OCI-M1 (cell line): ENCODE measurements at regions not wholly inside any gene's neighbourhood (a gene's known extent, or its start where the extent isn't known, plus 50 kb on each side); places are given as distances from the start of the nearest gene placed in this dataset.
"Not testable (repeated sequence)": the region's sequence is repeated elsewhere in the genome, so short reads cannot be mapped to it uniquely, and the experiment has no call there.

Experiments
- DNase-seq: peaks from one replicate; lab custom pipeline; 2025; lab: John Stamatoyannopoulos, UW

DNA sequence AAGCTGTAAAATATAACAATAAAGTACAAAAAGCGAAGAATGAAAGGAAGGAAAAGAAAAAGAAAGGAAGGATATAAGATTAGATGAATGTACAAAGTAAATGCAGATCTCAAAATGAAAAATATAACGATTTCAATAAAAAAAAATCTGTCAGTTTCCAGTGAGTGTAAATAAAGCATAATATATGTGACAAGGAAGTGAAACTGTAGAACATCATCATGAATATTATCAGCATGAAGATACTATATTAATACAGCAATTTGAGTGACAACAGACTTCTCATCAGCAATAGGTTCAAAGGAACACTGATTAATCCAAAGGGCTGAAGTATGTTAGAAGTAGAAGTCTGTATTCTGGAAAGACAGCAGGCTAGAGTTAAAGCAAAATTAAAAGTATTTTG, 659.5 kb upstream of the MBL2 start:
- no peak for DNase-seq

- no peak for DNase-seq
Observed at GRCh38 chr10:53430974-53431373, 658.4 kb upstream of the MBL2 start.

DNA sequence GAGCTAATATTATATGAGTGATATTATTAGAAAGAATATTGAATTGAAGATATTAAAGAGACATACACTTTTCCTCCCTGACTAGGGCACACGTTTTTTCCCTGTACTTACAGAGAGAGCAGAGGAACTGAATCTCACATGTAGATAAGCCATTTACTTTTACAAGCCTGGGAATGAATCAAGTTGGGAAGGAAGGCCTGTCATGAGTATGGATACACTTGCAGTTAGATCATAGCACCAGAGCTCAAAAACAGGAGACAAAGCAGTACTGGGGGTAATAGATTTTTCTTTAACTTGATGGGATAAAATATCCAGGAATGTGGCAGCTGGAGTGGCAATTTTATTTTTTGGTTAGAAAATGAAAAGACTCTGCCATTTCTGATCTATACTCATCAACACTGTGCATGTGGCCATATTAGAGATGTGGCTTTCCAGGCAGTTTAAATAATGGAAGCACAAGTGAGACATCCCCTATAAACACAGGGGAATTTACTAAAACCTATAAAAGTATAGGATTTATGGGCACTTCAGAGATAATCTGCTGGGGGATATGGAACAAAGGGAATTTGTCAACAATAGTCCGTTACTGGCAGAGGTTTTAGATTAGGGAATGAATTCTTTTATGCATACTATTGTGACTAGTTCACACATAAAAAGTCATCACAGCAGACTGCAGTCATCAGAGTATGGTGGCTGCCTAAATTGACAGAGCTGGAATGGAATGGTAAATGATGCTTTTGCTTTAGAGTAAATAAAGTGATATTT, 657.7 kb upstream of the MBL2 start:
- DNase-seq, result no peak

GRCh38 chr10:53422223-53422888, 649.8 kb upstream of the MBL2 start:
- no peak for DNase-seq

DNA sequence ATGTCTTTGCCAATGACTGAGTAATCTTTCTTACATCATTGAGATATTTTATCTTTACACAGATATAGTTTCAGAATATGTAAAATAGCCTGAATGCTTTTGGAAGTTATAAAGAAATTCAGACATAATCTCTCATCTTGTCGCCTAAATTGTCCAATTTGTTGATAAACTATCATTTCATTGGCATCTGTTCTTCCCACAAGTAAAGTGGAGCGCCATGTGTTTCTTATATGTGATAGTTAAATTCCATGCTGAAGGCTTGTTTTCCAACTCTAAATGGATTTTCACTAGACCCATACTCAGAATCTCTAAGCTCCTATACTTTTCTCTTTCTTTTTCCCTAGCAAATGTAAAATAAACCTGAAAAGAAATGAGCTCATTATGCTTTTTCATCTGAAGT, 640.1 kb upstream of the MBL2 start:
- DNase-seq, result no peak

DNA sequence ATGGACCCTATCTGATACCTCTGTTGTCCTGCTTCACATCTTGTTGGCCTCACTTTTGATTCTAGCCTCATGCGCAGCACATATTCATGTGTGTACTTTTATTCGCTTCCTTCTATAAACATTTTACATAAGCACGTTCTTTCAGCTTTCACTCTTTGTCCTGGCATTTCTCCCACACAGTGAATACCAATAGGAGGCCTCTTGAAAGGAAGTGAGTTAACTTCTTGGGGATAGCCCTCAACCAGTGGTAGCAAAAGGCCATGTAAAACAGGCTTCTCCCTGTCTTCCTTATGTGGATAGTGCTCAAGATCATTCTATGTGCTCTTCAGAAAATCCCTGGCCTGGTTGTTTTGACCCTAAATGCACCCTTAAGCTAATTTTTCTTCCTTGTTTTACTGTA, 633.9 kb upstream of the MBL2 start:
- DNase-seq, result no peak

DNA sequence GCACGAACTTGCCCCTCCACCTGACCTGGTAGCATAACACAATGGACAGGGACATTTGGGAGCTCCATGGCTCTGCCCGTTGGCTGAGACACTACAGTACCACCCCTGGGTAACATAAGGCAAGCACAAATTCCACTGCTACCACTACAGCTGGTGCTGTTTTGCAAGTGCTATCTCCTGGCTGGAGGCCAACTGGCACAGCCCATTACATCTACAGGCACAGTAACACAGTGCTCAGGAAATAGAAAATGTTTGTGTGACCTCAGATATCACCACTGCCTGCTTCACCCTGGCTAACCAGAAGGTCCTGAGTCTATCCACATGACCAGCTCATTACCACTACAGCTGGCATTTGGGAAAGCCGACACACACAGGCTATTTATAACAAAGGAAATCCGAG, 631.1 kb upstream of the MBL2 start:
- DNase-seq, result peak; percentile 42

DNA sequence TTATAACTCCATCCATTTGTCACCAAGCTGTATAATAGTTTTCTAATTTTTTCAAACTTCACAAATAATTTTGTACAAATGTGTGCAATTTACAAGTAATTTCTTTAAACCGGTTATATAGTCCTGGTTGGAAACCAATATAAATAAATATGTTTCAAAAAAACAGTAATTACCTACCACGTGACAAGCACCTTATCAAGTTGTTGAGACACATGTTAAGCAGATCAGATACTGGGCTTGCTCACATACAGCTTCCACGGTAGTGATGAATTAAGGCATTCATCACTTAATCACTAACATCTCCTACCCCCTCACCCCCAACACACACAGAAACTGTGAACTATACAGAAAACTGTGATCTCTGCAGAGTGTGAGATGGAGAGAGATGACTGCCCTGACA, 630.0 kb upstream of the MBL2 start:
- DNase-seq, result no peak

DNA sequence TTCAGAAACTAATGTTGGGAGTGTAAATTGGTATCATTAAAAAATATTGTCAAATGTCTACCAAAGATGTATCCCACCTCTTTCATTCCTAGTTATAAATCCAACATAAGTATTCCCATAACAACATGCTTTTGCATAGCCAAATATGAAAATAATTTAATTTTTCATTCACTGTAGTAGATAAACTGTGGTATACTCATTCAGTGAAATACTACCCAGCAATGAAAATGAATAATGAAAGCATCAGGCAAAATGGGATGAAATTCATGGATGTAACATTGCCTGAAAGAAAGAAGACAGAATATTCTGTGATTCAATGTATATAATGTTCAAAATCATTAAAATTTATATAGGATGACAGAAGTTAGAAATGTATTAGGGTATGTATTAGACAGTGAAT, 629.0 kb upstream of the MBL2 start:
- DNase-seq, result no peak

GRCh38 chr10:53396876-53397275, 624.3 kb upstream of the MBL2 start:
- no peak for DNase-seq

DNA sequence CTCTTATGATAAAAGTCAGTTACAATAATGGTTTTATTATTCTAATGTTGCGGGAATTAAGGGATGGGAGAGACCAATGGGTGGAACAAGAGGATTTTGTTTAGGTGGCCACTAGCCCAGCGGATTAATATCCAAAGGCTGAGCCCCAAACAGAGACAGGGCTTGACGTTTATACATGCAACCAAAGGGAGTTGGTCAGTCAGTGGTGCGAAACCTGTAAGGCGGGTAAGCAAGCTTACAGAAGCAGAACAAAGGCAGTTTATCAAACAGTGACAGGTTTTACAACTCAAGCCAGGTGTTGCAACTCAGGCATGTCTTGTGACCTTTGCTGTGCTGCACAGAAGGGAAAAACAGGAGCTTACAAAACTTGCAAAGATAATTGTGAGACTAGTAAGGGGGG, 622.9 kb upstream of the MBL2 start:
- no peak for DNase-seq

- DNase-seq, result no peak
Observed at GRCh38 chr10:53387562-53387961, 615.0 kb upstream of the MBL2 start.

DNA sequence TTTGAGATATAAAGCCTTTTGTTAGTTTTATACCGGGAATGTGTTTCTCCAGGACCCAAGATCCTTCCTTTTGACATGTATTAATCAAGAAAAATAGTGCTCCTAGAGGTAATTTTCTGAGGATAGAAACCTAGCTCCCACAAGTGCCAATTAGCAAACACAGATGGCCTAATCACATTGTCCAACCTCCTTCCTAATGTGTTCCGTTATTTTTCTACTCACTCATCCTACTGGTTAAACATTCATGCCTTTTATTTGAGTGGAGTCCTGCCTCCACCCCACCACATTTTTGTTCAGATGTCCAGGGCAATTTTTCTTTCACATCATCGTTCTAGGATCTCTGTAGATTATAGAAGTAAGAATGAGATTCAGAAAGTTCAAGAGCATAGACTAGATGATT, 610.0 kb upstream of the MBL2 start:
- DNase-seq, result no peak

- no peak for DNase-seq
Observed at GRCh38 chr10:53379956-53380355, 607.4 kb upstream of the MBL2 start.

DNA sequence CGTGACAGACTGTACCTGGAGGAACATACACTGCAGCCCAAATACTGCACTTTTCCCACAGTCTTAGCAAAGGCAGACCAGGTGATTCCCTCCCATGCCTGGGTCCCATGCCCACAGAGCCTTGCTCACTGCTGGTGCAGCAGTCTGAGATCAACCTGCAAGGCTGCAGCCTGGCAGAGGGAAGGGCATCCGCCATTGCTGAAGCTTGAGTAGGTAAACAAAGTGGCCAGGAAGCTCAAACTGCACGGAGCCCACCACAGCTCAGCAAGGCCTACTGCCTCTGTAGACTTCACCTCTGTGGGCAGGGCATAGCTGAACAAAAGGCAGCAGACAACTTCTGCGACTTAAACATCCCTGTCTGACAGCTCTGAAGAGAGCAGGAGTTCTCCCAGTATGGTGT, 597.8 kb upstream of the MBL2 start:
- no peak for DNase-seq

DNA sequence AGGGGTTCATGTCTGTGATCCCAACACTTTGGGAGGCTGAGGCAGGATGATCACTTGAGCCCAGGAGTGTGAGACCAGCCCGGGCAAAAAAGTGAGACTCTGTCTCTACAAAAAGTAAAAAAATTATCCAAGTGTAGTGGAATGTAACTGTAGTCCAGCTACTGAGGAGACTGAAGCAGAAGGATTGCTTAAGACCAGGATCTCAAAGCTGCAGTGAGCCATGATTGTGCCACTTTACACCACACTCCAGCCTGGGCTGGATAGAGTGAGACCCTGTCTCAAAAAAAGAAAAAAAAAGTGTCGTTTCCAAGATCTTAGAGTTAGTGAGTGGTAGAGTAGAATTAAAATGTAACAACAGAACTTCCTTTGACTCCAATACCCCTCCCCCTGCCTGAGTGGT, 589.4 kb upstream of the MBL2 start:
- DNase-seq, result no peak

GRCh38 chr10:53361281-53361680, 588.7 kb upstream of the MBL2 start:
- DNase-seq, result no peak

GRCh38 chr10:53358978-53359377, 586.4 kb upstream of the MBL2 start:
- DNase-seq, result not testable (repeated sequence)

GRCh38 chr10:53358536-53358935, 586.0 kb upstream of the MBL2 start:
- no peak for DNase-seq

DNA sequence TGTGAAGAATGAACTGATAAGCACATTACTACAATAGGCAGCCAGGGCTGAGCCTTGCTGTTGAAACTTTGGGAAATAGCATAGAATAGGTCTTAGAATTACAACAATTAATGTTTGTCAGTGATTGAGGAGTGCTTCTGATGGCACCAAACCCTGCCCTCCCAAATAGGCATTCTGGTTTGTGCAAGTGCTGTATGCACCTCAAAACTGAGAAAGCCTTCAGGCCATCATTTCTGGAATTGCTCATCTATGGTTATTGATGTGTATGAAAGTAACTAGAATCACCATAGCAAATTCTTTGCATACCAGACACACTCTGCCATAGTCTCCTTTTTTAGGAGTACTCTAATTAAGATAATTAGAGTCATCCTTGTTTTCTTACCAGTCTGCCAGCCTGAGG, 585.0 kb upstream of the MBL2 start:
- DNase-seq, result no peak

GRCh38 chr10:53356616-53357349, 584.2 kb upstream of the MBL2 start:
- DNase-seq, result no peak

- DNase-seq, result not testable (repeated sequence)
Observed at GRCh38 chr10:53342531-53342930, 569.9 kb upstream of the MBL2 start.

- DNase-seq, result not testable (repeated sequence)
Observed at GRCh38 chr10:53338199-53338598, 565.6 kb upstream of the MBL2 start.
